Pancreas (tissue), 10 donors: ENCODE measurements at regions not wholly inside any gene's neighbourhood (a gene's known extent, or its start where the extent isn't known, plus 50 kb on each side); places are given as distances from the start of the nearest gene placed in this dataset.

Source experiments
- ATAC-seq, 4 donors: fragments of 200-7000 bp; cut with Tn5 transposase; one replicate each; pipeline versions ENCODE4 v1.8.0 to v1.9.1; 2020; ENCODE audit warnings: mild to moderate bottlenecking in 4 of 4, moderate library complexity in 4 of 4
- DNase-seq, 6 donors: peaks; one replicate each; pipeline ENCODE4 v3.0.0-alpha.2; 2020
- FAIRE-seq: peaks from 2 replicates; lab custom pipeline; 2012; peaks lifted over from hg19 to GRCh38; lab: Jason Lieb, UNC
- H3K27ac ChIP-seq, 4 donors: fragments of 200-600 bp; sonication (generic); 1 replicate in 3 of 4; 2 replicates in 1 of 4; pipeline versions ENCODE4 v1.5.0 to v1.8.0; 2020
- H3K27me3 ChIP-seq, 4 donors: fragments of 200-600 bp; one replicate each; pipeline ENCODE4 v1.8.0; 2021
- H3K36me3 ChIP-seq, 3 donors: fragments of 200-600 bp; sonication (generic) in 1 of 3; one replicate each; pipeline versions ENCODE4 v1.5.0 to v1.8.0; 2020 to 2021
- H3K4me1 ChIP-seq, 3 donors: fragments of 200-600 bp; one replicate each; pipeline ENCODE4 v1.8.0; 2021
- H3K4me3 ChIP-seq, 4 donors: fragments of 200-600 bp; sonication (generic) in 2 of 4; one replicate each; pipeline versions ENCODE4 v1.5.0 to v1.8.0; 2020 to 2021
- H3K9me3 ChIP-seq, 4 donors: fragments of 200-600 bp; one replicate each; pipeline ENCODE4 v1.8.0; 2021
- WGBS, 2 donors: extraction: QIAGEN DNeasy Blood & Tissue Kit; methylation state at CpG; one replicate each; pipeline ENCODE4 v1.1.7; 2013; 5-methylcytosine and 5-hydroxymethylcytosine counted together
- intact Hi-C, 3 donors: fragments of 100-400 bp; cut with DNase I; formaldehyde crosslinking; loops; one replicate each; pipeline versions ENCODE4 v1.11.1 to v1.14.2; 2022
- TF ChIP-seq, protein P1 (sequence below), 4 donors: fragments of 200-600 bp; sonication (generic) in 3 of 4; IDR thresholded peaks; one replicate each; pipeline versions ENCODE4 v1.5.0 to v1.8.0; 2021; ENCODE audit warnings: antibody characterized with exemption in 4 of 4
- donor health status: healthy with polysubstance abuse.
- donor health status: DM: no; HTN: no; CAD: no; lungs with moderate emphysema.
- donor health status: DM: no; HTN: no; CAD: no.
- donor health status: control.
- donor health status: control.
- donor health status: Bipolar disorder and iron deficiency.
- donor health status: DM: yes; HTN: yes; CAD: no.
- donor health status: DM: no; HTN: no; CAD: no.
- donor health status: DM: no; HTN: no; CAD: no.
- donor health status: DM: yes; HTN: yes; CAD: no.

DNA sequence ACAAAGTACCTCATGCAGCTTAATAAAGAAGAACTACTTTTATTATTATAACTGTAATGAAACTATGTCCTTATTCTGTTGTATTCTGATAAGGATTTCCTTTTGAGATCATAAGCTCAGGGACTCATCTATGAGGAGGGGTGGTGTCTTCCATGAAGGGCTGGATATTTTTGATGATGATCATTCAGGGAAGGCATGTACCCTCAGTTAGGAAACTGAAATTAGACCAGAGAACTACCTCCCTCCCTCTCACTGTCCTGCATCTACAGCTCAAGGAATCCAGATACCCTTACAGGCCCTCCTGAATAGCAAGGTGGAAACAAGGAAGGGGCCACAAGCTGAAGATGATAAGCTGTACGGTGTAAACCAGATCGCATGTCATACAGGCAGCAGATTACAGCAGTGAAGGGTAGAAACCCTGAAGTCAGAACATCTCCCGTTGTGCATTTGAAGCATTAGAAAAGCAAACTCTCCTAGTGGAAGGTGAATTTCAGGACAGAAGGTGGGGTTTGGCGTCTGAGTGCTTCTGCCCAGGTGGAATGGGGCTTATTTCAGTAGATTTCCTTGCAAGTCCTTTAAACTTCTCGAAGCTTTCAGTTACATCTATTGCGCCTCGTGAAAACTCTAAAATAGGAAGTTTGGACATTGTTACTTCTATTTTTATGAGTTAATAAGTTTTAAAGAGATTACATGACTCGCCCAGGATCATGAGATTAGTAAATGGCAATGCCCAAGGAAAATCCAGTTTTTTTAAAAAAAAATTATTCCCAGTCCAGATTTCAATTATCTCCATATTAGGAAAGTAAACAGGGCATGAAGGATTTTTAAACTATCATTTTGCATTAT is 101.1 kb upstream of the HNRNPU start:
- DNase-seq (no peak), FAIRE-seq (no peak), ATAC-seq (no peak)
- TF ChIP-seq, protein P1, sequence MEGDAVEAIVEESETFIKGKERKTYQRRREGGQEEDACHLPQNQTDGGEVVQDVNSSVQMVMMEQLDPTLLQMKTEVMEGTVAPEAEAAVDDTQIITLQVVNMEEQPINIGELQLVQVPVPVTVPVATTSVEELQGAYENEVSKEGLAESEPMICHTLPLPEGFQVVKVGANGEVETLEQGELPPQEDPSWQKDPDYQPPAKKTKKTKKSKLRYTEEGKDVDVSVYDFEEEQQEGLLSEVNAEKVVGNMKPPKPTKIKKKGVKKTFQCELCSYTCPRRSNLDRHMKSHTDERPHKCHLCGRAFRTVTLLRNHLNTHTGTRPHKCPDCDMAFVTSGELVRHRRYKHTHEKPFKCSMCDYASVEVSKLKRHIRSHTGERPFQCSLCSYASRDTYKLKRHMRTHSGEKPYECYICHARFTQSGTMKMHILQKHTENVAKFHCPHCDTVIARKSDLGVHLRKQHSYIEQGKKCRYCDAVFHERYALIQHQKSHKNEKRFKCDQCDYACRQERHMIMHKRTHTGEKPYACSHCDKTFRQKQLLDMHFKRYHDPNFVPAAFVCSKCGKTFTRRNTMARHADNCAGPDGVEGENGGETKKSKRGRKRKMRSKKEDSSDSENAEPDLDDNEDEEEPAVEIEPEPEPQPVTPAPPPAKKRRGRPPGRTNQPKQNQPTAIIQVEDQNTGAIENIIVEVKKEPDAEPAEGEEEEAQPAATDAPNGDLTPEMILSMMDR (IDR thresholded peaks at IDR 0.05) = no peak
- peaks cover 6 to 28% (median 20%) of the 10 kb centered on the region in 3 donors for H3K4me1 ChIP-seq
- no peaks in the 10 kb centered on the region for H3K9me3 ChIP-seq
- WGBS, 2 donors = 87 to 88% methylated on average over 8 of the region's 8 CpGs
- peak overlapping the region in 1 of 4 donors; percentile 74 for H3K27ac ChIP-seq
- H3K27me3 ChIP-seq = no peaks in the 10 kb centered on the region
- intact Hi-C loops = loop anchor here in 1 of 3 donors (10.0 kb wide), 1 partner anchor 91 kb away; no protein-coding TSS in a partner anchor
- H3K4me3 ChIP-seq = no peak overlapping the region
- H3K36me3 ChIP-seq = no peaks in the 10 kb centered on the region

DNA sequence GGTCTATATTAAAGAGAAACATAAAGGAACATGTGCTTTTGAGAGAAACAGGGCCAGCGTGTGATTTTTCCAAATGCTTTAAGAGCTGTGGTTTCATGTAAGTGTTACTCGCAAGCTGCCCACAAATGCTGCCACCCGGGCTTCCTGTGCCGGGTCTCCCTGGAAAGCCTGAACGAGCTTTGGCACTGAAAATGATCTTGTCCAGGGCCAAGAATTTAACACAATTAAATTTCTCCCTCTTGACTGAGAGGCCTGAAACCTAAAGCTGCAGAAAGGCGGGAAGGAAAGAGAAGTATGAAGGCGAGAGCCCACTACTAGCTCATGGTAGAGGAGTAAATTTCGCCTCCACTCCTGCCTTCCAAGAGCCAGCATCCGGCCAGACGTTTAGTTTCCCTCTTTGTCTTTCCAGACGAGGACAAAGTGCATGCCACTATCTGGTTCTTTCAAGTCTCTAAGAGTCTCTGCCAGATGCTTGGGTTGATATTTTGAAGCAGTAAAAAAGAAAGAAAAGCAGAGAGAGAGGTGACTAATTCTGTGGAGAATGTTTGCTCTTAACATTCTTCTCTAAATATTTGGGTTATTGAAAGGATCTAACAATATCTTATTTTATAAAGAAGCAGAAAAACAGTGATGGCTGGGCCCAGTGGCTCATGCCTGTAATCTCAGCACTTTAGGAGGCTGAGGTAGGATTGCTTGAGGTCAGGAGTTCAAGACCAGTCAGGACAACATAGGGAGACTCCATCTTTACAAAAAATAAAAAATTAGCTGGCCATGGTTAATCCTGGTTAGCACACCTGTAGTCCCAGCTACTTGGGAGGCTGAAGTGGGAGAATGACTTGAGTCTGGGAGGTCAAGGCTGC is 100.0 kb upstream of the HNRNPU start:
- Histone ChIP-seq H3K4me3 (peak overlapping the region in 1 of 4 donors; percentile 16), H3K9me3 (no peaks in the 10 kb centered on the region), H3K27me3 (no peaks in the 10 kb centered on the region), H3K27ac (peak overlapping the region; percentile 49 to 74 (median 56)), H3K4me1 (peaks cover 6 to 28% (median 20%) of the 10 kb centered on the region in 3 donors), H3K36me3 (no peaks in the 10 kb centered on the region)
- intact Hi-C loops = loop anchor here in 1 of 3 donors (10.0 kb wide), 1 partner anchor 90 kb away; no protein-coding TSS in a partner anchor
- peak in 2 of 6 donors; percentile 10 to 29 for DNase-seq
- TF ChIP-seq, protein P1 (IDR thresholded peaks at IDR 0.05) = no peak
- 17 to 18% methylated on average over 11 of the region's 11 CpGs for WGBS, 2 donors
- ATAC-seq = peak; percentile 60 to 82 (median 76)
- no peak for FAIRE-seq

DNA sequence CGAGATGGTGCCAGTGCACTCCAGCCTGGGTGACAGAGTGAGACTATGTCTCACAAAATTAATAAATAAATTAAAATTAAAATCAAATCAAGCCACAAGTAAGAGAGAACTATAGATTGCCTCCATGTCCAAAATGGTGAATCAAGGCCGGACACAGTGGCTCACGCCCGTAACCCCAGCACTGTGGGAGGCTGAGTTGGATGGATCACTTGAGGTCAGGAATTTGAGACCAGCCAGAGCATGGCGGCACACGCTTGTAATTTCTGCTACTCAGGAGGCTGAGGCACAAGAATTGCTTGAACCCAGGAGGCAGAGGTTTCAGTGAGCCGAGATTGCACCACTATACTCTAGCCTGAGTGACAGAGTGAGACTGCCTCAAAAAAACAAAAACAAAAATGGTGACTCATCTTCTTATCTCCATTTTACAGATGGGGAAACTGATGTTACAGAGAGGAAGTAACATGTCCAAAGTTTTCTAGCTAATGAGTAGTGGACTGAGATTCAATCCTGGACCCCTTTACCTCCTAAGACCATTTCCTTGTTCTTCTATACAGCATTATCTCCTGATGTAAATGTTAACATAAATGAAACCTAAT is 99.0 kb upstream of the HNRNPU start:
- Histone ChIP-seq H3K4me1 (peaks cover 0 to 19% (median 10%) of the 10 kb centered on the region in 3 donors), H3K27ac (peak overlapping the region in 2 of 4 donors; percentile 61 to 74), H3K36me3 (no peaks in the 10 kb centered on the region), H3K27me3 (no peaks in the 10 kb centered on the region), H3K4me3 (no peak overlapping the region), H3K9me3 (no peaks in the 10 kb centered on the region)
- no peak for FAIRE-seq
- intact Hi-C loops = loop anchor here in 1 of 3 donors (10.0 kb wide), 1 partner anchor 89 kb away; no protein-coding TSS in a partner anchor
- ATAC-seq = no peak
- TF ChIP-seq, protein P1 (IDR thresholded peaks at IDR 0.05) = no peak
- WGBS, 2 donors = 97 to 98% methylated on average over 7 of the region's 7 CpGs
- DNase-seq = no peak

DNA sequence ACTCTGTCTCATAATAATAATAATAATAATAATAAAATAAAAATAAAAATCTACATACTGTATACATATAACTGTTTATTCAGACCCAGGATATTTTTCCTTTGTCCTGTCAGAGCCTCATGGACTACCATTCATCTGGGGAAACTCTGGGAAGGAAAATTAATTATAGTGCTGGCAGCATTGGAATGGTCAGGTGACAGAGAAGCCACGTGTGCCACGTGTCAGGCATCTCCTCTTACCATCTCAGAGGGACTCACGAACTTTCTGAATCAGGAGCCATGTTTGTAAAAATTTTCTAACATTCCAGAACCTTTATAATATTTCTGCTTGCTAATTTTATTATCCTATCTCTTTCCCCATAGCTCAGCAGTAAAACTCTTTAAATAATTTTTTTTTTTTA is 97.8 kb upstream of the HNRNPU start:
- Histone ChIP-seq H3K9me3 (no peaks in the 10 kb centered on the region), H3K4me1 (peaks cover 0 to 18% (median 10%) of the 10 kb centered on the region in 3 donors), H3K27ac (no peak overlapping the region), H3K4me3 (no peak overlapping the region), H3K27me3 (no peaks in the 10 kb centered on the region), H3K36me3 (no peaks in the 10 kb centered on the region)
- FAIRE-seq (no peak), ATAC-seq (no peak), DNase-seq (no peak)
- 31 to 42% methylated on average over 3 of the region's 3 CpGs for WGBS, 2 donors
- intact Hi-C loops = loop anchor here in 1 of 3 donors (10.0 kb wide), 1 partner anchor 87 kb away; no protein-coding TSS in a partner anchor
- TF ChIP-seq, protein P1 (IDR thresholded peaks at IDR 0.05) = no peak
